Right kidney (tissue), 1 donor: ENCODE measurements at regions not wholly inside any gene's neighbourhood (a gene's known extent, or its start where the extent isn't known, plus 50 kb on each side); places are given as distances from the start of the nearest gene placed in this dataset.

ENCODE experiments used
- DNase-seq: peaks from one replicate; pipeline ENCODE4 v3.0.0-alpha.2; 2016

- DNase-seq = no peak
Observed at GRCh38 chr3:141669434-141669833, 68.7 kb upstream of the RNF7 start.

GRCh38 chr3:141677701-141678100 is 60.4 kb upstream of the RNF7 start:
- DNase-seq = no peak

GRCh38 chr3:141680620-141681389 is 57.3 kb upstream of the RNF7 start:
- peak; percentile 20 for DNase-seq

GRCh38 chr3:141681390-141681780 is 56.7 kb upstream of the RNF7 start:
- no peak for DNase-seq

GRCh38 chr3:141682007-141682406 is 56.1 kb upstream of the RNF7 start:
- no peak for DNase-seq

GRCh38 chr3:141682921-141683320 is 55.2 kb upstream of the RNF7 start:
- no peak for DNase-seq

- no peak for DNase-seq
Observed at GRCh38 chr3:141684758-141685157, 53.3 kb upstream of the RNF7 start.

GRCh38 chr3:141686466-141687291 is 51.4 kb upstream of the RNF7 start:
- DNase-seq = peak; percentile 24
